Activated CD8-positive, alpha-beta memory T cell treated with anti-CD3 and anti-CD28 coated beads for 48 hours (primary cell): ENCODE measurements at regions not wholly inside any gene's neighbourhood (a gene's known extent, or its start where the extent isn't known, plus 50 kb on each side); places are given as distances from the start of the nearest gene placed in this dataset.

ENCODE experiments used
- DNase-seq, 3 experiments: peaks; one replicate each; pipeline ENCODE4 v3.0.0-alpha.2; 2020; ENCODE audit warnings: low read depth in 2 of 3, low spot score in 2 of 3

GRCh38 chr16:5738586-5738985 lies 641.0 kb upstream of the EEF2KMT start:
- DNase-seq = no peak

- DNase-seq = no peak
Measured at GRCh38 chr16:5736209-5736930, 638.8 kb upstream of the EEF2KMT start.

- no peak for DNase-seq
Measured at GRCh38 chr16:5735444-5735843, 637.8 kb upstream of the EEF2KMT start.

- DNase-seq = no peak
Measured at GRCh38 chr16:5730783-5731182, 633.2 kb upstream of the EEF2KMT start.

GRCh38 chr16:5722116-5722619 lies 624.6 kb upstream of the EEF2KMT start:
- DNase-seq = no peak

GRCh38 chr16:5715155-5715554 lies 617.6 kb upstream of the EEF2KMT start:
- DNase-seq = no peak

GRCh38 chr16:5709889-5710288 lies 612.3 kb upstream of the EEF2KMT start:
- no peak for DNase-seq

GRCh38 chr16:5706211-5706610 lies 608.6 kb upstream of the EEF2KMT start:
- DNase-seq = no peak

GRCh38 chr16:5704271-5704670 lies 606.7 kb upstream of the EEF2KMT start:
- DNase-seq = no peak

GRCh38 chr16:5693426-5693825 lies 595.8 kb upstream of the EEF2KMT start:
- DNase-seq = no peak

GRCh38 chr16:5681966-5682365 lies 584.4 kb upstream of the EEF2KMT start:
- DNase-seq = no peak

- DNase-seq = no peak
Measured at GRCh38 chr16:5678371-5678770, 580.8 kb upstream of the EEF2KMT start.

GRCh38 chr16:5671421-5671820 lies 573.8 kb upstream of the EEF2KMT start:
- DNase-seq = no peak

GRCh38 chr16:5670198-5670597 lies 572.6 kb upstream of the EEF2KMT start:
- DNase-seq = no peak

GRCh38 chr16:5668553-5668952 lies 571.0 kb upstream of the EEF2KMT start:
- no peak for DNase-seq

GRCh38 chr16:5665834-5666233 lies 568.2 kb upstream of the EEF2KMT start:
- DNase-seq = no peak

GRCh38 chr16:5653789-5654188 lies 556.2 kb upstream of the EEF2KMT start:
- DNase-seq = no peak

GRCh38 chr16:5653041-5653440 lies 555.4 kb upstream of the EEF2KMT start:
- DNase-seq = no peak

GRCh38 chr16:5649762-5650743 lies 552.5 kb upstream of the EEF2KMT start:
- DNase-seq = no peak

- no peak for DNase-seq
Measured at GRCh38 chr16:5647051-5647450, 549.5 kb upstream of the EEF2KMT start.

GRCh38 chr16:5643855-5644531 lies 546.4 kb upstream of the EEF2KMT start:
- DNase-seq = no peak
